ENCODE measurements at regions not wholly inside any gene's neighbourhood (a gene's known extent, or its start where the extent isn't known, plus 50 kb on each side); places are given as distances from the start of the nearest gene placed in this dataset.
"Not testable (repeated sequence)": the region's sequence is repeated elsewhere in the genome, so short reads cannot be mapped to it uniquely, and the experiment has no call there.

GRCh38 chr17:45554479-45554878 lies 64.0 kb upstream of the PLEKHM1 start:
- not testable (repeated sequence) for DNase-seq

- not testable (repeated sequence) for DNase-seq
These were observed 68.3 kb upstream of the PLEKHM1 start for GRCh38 chr17:45558821-45559220.

- not testable (repeated sequence) for DNase-seq
These were observed 72.3 kb upstream of the PLEKHM1 start for GRCh38 chr17:45562868-45563267.

DNA sequence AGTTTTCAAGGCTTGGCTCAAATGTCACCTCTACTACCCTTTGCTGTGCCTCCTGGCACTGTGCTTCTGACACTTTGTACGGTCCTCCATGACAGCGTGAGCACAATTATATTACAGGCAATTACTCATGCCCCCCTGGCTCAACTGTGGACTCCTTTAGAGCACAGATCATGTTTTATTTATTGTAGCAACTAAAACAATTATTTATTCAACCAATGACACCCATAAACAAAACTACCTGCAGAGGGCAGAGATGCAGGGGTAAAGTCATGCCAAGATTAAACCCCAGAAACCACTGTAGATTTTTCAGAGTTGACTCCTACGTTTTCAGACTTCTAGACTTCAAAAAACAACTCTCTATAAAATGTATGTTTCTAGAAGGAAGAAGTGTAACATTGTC lies 72.8 kb upstream of the PLEKHM1 start:
- not testable (repeated sequence) for DNase-seq

DNA sequence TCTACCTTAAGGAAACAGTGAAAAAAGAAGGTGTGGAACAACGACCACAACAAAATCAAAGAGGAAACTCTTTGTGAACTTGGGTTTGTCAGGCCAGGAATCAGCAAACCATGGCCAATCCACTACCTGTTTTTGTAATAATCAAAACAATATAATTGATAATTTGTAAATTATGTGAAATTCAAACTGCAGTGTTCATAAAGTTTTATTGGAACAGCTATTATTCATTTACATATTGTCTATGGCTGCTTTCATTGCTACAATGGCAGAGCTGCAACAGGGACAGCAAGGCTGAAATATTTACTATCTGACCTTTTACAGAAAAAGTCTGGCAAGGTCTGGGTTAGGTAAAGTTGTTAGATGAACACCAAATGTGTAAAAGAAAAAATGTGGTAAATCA lies 77.8 kb upstream of the PLEKHM1 start:
- DNase-seq, result not testable (repeated sequence)

DNA sequence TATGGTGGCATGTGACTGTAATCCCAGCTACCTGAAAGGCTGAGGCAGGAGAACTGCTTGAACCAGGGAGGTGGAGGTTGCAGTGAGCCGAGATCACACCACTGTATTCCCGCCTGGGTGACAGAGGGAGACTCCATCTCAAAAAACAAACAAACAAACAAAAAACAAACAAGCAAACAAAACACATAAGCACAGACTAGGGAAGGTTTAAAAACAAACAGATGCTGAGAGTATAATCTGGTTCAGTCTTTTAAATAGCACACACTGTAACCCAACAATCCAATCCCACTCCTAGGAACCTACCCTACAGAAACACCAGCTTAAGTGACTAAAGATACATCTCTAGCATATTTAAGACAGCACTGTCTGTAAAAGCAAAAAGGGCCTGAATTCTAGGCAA lies 82.8 kb upstream of the PLEKHM1 start:
- DNase-seq, result not testable (repeated sequence)

GRCh38 chr17:45573924-45574770 lies 83.6 kb upstream of the PLEKHM1 start:
- no peak for DNase-seq

DNA sequence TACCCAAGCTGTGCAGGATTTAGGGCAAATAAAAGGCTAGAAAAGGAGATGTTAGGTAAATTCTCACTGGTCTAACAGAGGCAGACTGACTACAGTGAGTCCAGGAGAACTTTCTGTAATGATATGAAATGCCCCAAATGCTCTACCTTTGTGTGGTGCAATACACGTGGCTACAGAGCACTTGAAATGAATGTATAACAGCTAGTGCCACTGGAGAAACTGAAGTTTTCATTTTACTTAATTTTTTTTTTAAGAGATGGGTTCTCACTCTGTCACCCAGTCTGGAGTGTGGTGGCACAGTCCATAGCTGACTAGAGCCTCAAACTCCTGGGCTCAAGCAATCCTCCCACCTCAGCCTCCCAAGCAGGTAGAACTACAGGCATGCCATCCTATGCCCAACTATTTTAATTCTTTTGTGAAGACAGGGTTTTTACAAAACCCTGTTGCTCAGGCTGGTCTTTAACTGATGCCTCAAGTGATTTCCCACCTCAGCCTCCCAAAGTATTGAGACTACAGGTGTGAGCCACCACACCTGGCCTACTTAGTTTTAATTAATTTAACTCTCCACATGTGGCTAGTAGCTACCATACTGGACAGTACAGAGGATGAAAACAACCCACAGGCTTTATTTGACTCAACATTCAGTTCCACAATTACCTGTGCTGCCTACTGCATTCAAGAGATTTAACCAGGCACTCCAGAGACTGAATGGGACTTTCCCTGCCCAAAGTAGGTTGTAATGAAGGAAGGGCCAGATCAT lies 84.8 kb upstream of the PLEKHM1 start:
- DNase-seq, result no peak

GRCh38 chr17:45576527-45577307 lies 86.2 kb upstream of the PLEKHM1 start:
- not testable (repeated sequence) for DNase-seq

- DNase-seq, result no peak
These were observed 87.2 kb upstream of the PLEKHM1 start for GRCh38 chr17:45577571-45578279.

DNA sequence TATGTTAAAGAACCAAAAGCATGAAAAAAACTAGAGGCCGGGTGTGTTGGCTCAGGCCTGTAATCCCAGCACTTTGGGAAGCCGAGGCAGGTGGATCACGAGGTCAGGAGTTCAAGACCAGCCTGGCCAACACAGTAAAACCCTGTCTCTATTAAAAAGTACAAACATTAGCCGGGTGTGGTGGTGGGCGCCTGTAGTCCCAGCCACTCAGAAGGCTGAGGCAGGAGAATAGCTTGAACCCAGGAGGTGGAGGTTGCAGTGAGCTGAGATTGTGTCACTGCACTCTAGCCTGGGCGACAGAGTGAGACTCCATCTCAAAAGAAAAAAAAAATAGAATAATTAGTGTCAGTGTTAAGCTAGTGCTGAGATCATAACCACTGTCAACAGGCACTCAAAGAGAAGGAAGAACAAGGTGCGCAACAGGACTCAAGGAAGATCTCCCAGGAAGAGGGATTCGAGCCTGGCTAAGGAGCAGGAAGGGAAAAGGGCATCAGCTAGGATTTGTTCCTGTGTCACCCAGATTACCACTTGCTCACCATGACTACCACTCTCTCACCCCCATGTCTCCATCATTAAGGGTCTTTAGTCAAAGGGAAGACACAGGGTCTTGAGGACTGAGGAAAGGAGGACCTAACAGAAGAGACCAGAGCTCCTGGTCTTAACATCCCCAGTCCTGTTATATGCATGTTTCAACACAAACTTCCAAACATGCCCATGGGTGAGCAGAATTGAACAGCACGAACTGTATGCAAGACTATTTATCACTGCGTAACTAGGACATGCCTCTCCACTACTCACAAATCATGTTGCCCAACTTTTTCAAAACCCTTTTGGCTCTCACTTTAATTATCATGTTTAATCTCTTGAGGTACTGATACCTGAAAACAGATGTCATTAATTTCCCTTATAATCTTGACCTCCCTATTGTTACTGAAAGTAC lies 88.3 kb upstream of the PLEKHM1 start:
- no peak for DNase-seq

DNA sequence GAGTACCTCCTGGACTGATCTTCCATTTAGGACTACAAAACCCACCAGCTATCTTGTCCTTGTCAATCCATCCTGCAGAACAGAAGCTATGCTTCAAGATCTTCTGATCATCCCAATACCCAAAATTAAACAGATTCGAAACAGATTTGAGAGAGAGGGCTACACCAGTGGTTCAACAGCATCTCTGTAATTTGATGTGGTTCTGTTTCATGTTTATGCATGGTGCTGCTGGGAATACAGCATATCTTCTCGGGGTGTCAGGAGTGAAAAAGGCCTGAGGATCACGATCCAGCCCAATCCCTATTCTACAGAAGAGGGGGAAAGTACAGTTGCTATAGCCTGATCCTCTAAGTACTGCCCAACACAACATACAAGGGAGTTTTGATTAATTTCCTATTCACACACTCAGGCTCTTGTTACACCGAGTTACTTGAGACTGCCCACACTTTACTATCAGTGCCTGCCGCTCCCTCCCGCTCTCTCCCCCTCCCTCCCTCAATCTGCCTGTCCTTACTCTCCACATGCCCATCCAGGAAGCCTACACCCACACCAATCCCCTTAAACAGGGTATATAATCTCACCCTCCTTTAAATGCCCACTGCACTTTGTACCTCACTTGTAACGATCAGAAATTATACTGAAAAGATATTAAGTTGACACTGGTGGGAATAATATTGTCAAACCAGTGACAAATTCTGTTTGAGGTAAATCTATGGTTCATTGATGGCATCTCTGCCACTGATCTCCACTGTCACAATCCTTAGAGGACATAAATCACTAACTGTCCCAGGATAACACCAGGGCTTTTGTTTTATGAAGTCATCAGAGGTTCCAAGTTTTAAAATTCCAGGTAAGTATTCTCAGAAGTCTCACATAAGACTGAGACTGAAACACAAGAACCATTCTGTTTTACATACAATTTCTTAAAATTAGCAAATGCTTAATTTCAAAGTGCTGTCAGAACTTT lies 89.3 kb upstream of the PLEKHM1 start:
- no peak for DNase-seq

DNA sequence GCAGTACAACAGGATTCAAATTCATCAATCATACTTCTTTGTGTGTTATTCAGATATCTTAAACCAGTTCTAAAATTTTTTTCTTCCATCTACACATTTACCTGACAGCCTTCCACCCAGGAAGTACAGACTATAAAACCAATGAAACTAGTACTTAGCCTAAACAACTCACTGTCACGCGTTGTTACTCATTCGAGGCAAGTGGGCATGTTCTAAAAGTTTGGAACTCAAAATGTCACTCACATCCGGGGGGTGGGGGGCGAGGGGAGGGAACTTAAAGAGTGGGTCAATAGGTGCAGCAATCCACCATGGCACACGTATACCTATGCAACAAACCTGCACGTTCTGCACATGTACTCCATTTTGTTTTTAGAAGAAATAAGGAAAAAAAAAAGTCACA lies 90.4 kb upstream of the PLEKHM1 start:
- DNase-seq, result no peak

GRCh38 chr17:45581860-45582259 lies 91.3 kb upstream of the PLEKHM1 start:
- no peak for DNase-seq

GRCh38 chr17:45584092-45585036 lies 93.8 kb upstream of the PLEKHM1 start:
- no peak for DNase-seq

- not testable (repeated sequence) for DNase-seq
These were observed 94.7 kb upstream of the PLEKHM1 start for GRCh38 chr17:45585037-45585733.

DNA sequence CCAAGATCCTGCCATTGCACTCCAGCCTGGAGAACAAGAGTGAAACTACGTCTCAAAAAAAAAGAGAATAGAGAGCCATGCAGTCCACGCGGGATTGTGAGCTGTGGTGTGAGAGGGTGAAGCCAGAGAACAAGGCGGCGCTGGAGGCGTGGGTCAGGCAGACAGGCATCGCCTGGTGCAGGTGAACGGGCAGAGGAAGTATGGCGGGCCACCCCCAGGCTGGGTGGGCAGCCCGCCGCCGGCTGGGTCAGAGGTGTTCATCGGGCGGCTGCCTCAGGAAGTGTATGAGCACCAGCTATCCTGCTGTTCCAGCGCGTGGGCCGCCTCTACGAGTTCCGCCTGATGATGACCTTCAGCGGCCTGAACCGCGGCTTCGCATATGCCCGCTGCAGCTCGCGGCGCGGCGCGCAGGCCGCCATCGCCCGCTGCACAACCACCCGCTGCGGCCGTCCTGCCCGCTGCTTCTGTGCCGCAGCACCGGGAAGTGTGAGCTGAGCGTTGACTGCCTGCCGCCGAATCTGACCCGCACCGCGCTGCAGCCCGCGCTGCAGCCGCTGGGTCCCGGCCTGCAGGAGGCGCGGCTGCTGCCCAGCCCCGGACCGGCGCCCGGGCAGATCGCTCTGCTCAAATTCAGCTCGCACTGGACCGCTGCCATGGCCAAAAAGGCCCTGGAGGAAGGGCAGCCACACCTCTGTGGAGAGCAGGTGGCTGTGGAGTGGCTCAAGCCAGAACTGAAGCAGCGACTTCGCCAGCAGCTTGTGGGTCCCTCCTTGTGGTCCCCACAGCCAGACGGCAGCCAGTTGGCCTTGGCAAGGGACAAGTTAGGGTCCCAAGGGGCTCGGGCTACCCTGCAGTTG lies 95.5 kb upstream of the PLEKHM1 start:
- DNase-seq, result not testable (repeated sequence)

- not testable (repeated sequence) for DNase-seq
These were observed 96.1 kb upstream of the PLEKHM1 start for GRCh38 chr17:45586651-45586934.

Measured in GOT3 (cell line).